ENCODE measurements at regions not wholly inside any gene's neighbourhood (a gene's known extent, or its start where the extent isn't known, plus 50 kb on each side); places are given as distances from the start of the nearest gene placed in this dataset.

DNA sequence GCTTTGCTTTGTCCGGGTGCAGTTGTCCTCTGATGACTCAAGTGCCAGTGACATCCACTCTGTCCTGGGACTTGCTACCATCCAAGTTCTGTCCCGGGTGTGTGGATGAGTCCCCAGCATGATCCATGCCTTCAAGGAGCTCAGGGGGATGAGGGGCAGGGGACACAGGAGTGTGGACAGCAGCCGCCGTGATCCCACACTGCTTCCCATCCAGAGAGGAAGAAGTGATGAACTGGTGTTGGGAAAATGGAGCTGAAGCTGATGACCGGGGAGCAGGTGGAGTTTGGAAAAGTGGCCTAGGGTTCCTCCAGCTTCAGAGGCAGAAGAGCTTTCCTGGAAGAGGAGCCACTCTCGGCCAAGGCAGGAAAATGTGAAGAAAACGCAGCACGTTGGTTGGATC is 249.6 kb upstream of the TNRC6C start:
- TF ChIP-seq FOXP2 (optimal IDR thresholded peaks at IDR 0.05; ENCODE audit: borderline replicate concordance, extremely low read depth, extremely low read length, insufficient read depth) = no peak
- TF ChIP-seq, protein P1, sequence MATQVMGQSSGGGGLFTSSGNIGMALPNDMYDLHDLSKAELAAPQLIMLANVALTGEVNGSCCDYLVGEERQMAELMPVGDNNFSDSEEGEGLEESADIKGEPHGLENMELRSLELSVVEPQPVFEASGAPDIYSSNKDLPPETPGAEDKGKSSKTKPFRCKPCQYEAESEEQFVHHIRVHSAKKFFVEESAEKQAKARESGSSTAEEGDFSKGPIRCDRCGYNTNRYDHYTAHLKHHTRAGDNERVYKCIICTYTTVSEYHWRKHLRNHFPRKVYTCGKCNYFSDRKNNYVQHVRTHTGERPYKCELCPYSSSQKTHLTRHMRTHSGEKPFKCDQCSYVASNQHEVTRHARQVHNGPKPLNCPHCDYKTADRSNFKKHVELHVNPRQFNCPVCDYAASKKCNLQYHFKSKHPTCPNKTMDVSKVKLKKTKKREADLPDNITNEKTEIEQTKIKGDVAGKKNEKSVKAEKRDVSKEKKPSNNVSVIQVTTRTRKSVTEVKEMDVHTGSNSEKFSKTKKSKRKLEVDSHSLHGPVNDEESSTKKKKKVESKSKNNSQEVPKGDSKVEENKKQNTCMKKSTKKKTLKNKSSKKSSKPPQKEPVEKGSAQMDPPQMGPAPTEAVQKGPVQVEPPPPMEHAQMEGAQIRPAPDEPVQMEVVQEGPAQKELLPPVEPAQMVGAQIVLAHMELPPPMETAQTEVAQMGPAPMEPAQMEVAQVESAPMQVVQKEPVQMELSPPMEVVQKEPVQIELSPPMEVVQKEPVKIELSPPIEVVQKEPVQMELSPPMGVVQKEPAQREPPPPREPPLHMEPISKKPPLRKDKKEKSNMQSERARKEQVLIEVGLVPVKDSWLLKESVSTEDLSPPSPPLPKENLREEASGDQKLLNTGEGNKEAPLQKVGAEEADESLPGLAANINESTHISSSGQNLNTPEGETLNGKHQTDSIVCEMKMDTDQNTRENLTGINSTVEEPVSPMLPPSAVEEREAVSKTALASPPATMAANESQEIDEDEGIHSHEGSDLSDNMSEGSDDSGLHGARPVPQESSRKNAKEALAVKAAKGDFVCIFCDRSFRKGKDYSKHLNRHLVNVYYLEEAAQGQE (IDR thresholded peaks at IDR 0.05; ENCODE audit: insufficient read depth in 1 of 2, low read depth in 2 of 2, low read length in 2 of 2) = no peak
- TF ChIP-seq SIN3A (IDR thresholded peaks at IDR 0.05; ENCODE audit: borderline replicate concordance, insufficient read depth, low read length) = no peak
- no peak for TF ChIP-seq POLR2AphosphoS5 (IDR thresholded peaks at IDR 0.05; ENCODE audit: low read depth, low read length)
- no peak for TF ChIP-seq TAF1 (IDR thresholded peaks at IDR 0.05; ENCODE audit: borderline replicate concordance, insufficient read depth, low read length)

DNA sequence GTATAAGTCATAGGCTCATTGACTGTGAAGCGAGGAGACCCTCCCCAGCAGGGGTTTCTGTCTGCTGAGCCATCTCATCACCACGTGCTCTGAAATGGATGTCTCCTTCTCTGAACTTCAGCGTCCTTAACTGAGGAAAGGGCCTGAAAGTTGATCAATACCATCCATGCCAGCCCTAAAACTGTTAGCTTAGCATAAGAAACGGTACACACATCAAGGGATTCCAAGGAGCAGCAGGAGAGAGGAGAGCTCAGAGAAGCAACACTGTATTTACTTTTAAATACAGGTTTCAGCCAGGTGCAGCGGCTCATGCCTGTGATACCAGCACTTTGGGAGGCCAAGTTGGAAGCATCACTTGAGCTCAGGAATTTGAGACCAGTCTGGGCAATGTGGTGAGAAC is 248.9 kb upstream of the TNRC6C start:
- no peak for TF ChIP-seq POLR2AphosphoS5 (IDR thresholded peaks at IDR 0.05; ENCODE audit: low read depth, low read length)
- no peak for TF ChIP-seq TAF1 (IDR thresholded peaks at IDR 0.05; ENCODE audit: borderline replicate concordance, insufficient read depth, low read length)
- TF ChIP-seq, protein P1 (IDR thresholded peaks at IDR 0.05; ENCODE audit: insufficient read depth in 1 of 2, low read depth in 2 of 2, low read length in 2 of 2) = no peak
- TF ChIP-seq FOXP2 (optimal IDR thresholded peaks at IDR 0.05; ENCODE audit: borderline replicate concordance, extremely low read depth, extremely low read length, insufficient read depth) = no peak
- no peak for TF ChIP-seq SIN3A (IDR thresholded peaks at IDR 0.05; ENCODE audit: borderline replicate concordance, insufficient read depth, low read length)

- TF ChIP-seq, protein P1 (IDR thresholded peaks at IDR 0.05; ENCODE audit: insufficient read depth in 1 of 2, low read depth in 2 of 2, low read length in 2 of 2) = no peak
- TF ChIP-seq TAF1 (IDR thresholded peaks at IDR 0.05; ENCODE audit: borderline replicate concordance, insufficient read depth, low read length) (no peak), FOXP2 (optimal IDR thresholded peaks at IDR 0.05; ENCODE audit: borderline replicate concordance, extremely low read depth, extremely low read length, insufficient read depth) (no peak), SIN3A (IDR thresholded peaks at IDR 0.05; ENCODE audit: borderline replicate concordance, insufficient read depth, low read length) (no peak)
Observed at GRCh38 chr17:77712578-77712977, 245.9 kb upstream of the TNRC6C start.

- TF ChIP-seq POLR2AphosphoS5 (IDR thresholded peaks at IDR 0.05; ENCODE audit: low read depth, low read length) (no peak), TAF1 (IDR thresholded peaks at IDR 0.05; ENCODE audit: borderline replicate concordance, insufficient read depth, low read length) (no peak), FOXP2 (optimal IDR thresholded peaks at IDR 0.05; ENCODE audit: borderline replicate concordance, extremely low read depth, extremely low read length, insufficient read depth) (no peak), SIN3A (IDR thresholded peaks at IDR 0.05; ENCODE audit: borderline replicate concordance, insufficient read depth, low read length) (no peak)
- TF ChIP-seq, protein P1 (IDR thresholded peaks at IDR 0.05; ENCODE audit: insufficient read depth in 1 of 2, low read depth in 2 of 2, low read length in 2 of 2) = no peak
Observed at GRCh38 chr17:77716289-77716926, 242.1 kb upstream of the TNRC6C start.

All from PFSK-1 (cell line).